ENCODE measurements at regions not wholly inside any gene's neighbourhood (a gene's known extent, or its start where the extent isn't known, plus 50 kb on each side); places are given as distances from the start of the nearest gene placed in this dataset.

- no peak for TF ChIP-seq POLR2A (IDR thresholded peaks at IDR 0.05; ENCODE audit: low read depth, low read length)
- TF ChIP-seq TAF1 (IDR thresholded peaks at IDR 0.05; ENCODE audit: borderline replicate concordance, low read depth, low read length): no peak
- no peak for TF ChIP-seq POLR2AphosphoS5 (IDR thresholded peaks at IDR 0.05; ENCODE audit: low read depth, low read length)
These were observed 443.4 kb upstream of the CDIN1 start for GRCh38 chr15:36136049-36136448.
